ENCODE measurements at regions not wholly inside any gene's neighbourhood (a gene's known extent, or its start where the extent isn't known, plus 50 kb on each side); places are given as distances from the start of the nearest gene placed in this dataset.

GRCh38 chr18:56332371-56332770 is 306.0 kb downstream of the TXNL1 start:
- TF ChIP-seq CTCF (IDR thresholded peaks at IDR 0.05): no peak
- no peak for TF ChIP-seq POLR2A (IDR thresholded peaks at IDR 0.05)

Measured in prostate gland (tissue), 2 donors.